ENCODE measurements at regions not wholly inside any gene's neighbourhood (a gene's known extent, or its start where the extent isn't known, plus 50 kb on each side); places are given as distances from the start of the nearest gene placed in this dataset.
"Not testable (repeated sequence)": the region's sequence is repeated elsewhere in the genome, so short reads cannot be mapped to it uniquely, and the experiment has no call there.

- TF ChIP-seq CTCF (conservative IDR thresholded peaks at IDR 0.05; ENCODE audit: low read length); EZH2phosphoT487 (IDR thresholded peaks at IDR 0.05; ENCODE audit: borderline replicate concordance): not testable (repeated sequence)
Measured at GRCh38 chr1:223897097-223897496, 51.4 kb upstream of the TP53BP2 start.
